ENCODE measurements at regions not wholly inside any gene's neighbourhood (a gene's known extent, or its start where the extent isn't known, plus 50 kb on each side); places are given as distances from the start of the nearest gene placed in this dataset.

DNA sequence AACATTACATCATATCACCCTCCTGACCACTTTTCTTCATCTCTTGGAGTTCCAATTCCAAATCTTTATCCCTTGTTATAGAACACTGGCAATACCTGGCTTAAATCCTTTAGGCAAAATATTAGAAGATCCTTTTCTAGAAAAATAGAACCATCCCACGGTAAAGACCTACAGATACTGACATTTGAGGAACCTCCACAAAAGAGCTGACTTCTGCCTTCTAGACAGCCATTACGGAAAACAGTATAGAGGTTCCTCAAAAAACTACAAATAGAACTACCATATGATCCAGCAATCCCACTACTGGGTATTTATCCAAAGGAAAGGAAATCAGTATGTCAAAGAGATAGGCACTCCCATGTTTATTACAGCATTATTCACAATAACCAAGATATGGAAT is 241.7 kb upstream of the AMIGO2 start:
- DNase-seq (ENCODE audit: low read depth) = no peak
- no peak overlapping the region for H3K4me3 ChIP-seq (ENCODE audit: low read depth, low read length)
- TF ChIP-seq, protein P1, sequence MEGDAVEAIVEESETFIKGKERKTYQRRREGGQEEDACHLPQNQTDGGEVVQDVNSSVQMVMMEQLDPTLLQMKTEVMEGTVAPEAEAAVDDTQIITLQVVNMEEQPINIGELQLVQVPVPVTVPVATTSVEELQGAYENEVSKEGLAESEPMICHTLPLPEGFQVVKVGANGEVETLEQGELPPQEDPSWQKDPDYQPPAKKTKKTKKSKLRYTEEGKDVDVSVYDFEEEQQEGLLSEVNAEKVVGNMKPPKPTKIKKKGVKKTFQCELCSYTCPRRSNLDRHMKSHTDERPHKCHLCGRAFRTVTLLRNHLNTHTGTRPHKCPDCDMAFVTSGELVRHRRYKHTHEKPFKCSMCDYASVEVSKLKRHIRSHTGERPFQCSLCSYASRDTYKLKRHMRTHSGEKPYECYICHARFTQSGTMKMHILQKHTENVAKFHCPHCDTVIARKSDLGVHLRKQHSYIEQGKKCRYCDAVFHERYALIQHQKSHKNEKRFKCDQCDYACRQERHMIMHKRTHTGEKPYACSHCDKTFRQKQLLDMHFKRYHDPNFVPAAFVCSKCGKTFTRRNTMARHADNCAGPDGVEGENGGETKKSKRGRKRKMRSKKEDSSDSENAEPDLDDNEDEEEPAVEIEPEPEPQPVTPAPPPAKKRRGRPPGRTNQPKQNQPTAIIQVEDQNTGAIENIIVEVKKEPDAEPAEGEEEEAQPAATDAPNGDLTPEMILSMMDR (IDR thresholded peaks at IDR 0.05; ENCODE audit: insufficient read depth, low read depth, low read length) = no peak

DNA sequence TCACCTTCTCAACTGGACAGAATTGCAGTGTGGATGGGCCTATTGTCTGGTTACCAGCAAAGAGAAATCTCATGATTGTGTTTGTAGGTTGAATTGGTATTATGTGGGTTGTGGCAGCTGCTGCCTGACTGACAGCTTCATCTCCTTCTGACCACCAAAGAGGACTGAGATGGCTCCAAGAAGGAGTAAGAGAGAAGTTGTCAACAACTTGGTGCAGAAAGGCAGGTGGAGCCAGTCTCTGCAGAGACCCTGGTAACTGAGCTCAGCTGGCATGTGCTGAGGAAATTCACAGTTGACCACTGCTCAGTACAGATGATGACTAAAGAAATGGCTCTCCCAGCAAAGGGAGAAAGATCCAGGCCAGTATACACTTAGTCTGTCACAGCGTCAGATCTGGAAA is 240.0 kb upstream of the AMIGO2 start:
- DNase-seq (ENCODE audit: low read depth) = no peak
- TF ChIP-seq, protein P1 (IDR thresholded peaks at IDR 0.05; ENCODE audit: insufficient read depth, low read depth, low read length) = no peak
- H3K4me3 ChIP-seq (ENCODE audit: low read depth, low read length) = no peak overlapping the region

DNA sequence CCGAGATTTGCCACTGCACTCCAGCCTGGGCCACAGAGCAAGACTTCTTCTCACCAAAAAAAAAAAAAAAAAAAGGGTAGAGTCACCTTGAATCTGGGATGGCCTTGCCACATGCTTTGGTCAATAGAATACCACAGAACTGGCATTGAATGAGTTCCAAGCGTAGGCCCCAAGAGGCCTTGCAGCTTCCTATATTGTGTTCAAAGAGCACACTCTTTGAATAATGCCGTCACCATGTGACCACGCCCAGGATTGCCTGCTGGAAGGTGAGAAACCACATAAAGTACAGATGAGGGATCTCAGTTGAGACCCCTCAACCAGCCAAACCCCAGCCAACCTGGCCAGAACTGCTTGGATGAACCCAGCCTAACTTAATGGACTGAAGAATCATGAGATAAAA is 239.2 kb upstream of the AMIGO2 start:
- no peak overlapping the region for H3K4me3 ChIP-seq (ENCODE audit: low read depth, low read length)
- no peak for DNase-seq (ENCODE audit: low read depth)
- TF ChIP-seq, protein P1 (IDR thresholded peaks at IDR 0.05; ENCODE audit: insufficient read depth, low read depth, low read length) = no peak

DNA sequence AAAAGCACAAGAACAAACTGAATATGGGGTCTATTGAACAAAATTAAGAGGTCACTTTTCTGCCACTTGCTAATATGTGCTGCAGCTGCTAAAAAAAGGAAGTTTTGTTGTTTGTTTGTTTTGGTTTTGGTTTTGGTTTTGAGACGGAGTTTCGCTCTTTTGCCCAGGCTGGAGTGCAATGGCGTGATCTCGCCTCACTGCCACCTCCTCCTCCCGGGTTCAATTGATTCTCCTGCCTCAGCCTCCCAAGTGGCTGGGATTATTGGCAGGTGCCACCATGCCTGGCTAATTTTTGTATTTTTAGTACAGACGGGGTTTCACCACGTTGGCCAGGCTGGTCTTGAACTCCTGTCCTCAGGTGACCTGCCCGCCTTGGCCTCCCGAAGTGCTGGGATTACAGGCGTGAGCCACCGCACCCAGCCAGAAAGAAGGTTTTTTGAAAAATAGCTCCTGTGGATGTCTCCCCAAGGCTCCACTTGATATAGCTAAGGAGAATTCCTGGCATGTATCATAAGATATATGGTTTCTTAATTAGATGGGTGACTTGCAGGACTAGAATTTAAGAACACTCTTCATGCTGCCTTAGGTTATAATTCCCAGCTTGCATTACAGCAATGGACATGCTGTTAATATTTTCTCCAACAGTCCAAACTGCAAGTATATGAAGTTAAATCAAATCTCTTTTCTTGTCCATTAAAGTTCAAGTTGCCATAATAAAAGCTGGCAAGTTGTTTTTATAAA is 237.6 kb upstream of the AMIGO2 start:
- TF ChIP-seq, protein P1 (IDR thresholded peaks at IDR 0.05; ENCODE audit: insufficient read depth, low read depth, low read length) = no peak
- no peak for DNase-seq (ENCODE audit: low read depth)
- H3K4me3 ChIP-seq (ENCODE audit: low read depth, low read length) = no peak overlapping the region

DNA sequence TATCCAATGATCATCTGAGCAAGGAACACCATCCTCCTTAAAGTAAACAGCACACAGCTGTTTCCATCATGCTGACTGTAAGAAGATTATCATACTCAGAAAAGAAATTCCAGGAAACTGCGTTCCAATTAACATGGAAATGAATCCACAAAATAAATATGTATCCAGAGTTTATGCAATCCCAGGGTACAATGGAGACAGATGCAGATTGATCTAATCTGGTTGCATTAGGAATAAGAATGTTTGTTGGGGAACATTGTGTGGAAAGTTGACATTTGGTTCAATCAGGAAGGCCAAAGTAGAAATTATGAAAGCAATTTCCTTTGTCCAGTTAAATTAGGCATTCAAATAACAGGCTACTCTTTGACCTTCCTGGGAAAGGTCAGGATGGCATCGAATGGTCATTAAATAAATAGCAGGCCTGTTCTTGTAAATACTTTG is 236.9 kb upstream of the AMIGO2 start:
- no peak overlapping the region for H3K4me3 ChIP-seq (ENCODE audit: low read depth, low read length)
- peak; percentile 50 for DNase-seq (ENCODE audit: low read depth)
- TF ChIP-seq, protein P1 (IDR thresholded peaks at IDR 0.05; ENCODE audit: insufficient read depth, low read depth, low read length) = no peak

DNA sequence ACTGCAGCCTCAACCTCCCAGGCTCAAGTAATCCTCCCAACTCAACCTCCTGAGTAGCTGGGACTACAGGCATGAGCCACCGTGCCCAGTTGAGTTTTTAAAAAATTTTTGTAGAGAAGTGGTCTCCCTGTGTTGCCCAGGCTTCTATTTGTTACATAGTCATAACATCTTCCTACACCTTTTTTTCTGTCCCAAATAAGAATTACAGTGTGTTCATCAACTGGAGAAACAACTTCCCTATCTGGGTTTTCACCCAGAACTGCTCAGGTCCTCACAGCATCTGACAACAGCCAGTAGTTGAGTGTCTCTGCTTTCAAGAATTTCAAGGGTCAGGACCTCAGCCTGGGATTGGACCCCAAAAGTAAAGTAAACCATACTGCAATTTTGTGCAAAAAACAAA is 235.2 kb upstream of the AMIGO2 start:
- no peak for DNase-seq (ENCODE audit: low read depth)
- TF ChIP-seq, protein P1 (IDR thresholded peaks at IDR 0.05; ENCODE audit: insufficient read depth, low read depth, low read length) = no peak
- H3K4me3 ChIP-seq (ENCODE audit: low read depth, low read length) = no peak overlapping the region

All from fibroblast of villous mesenchyme (primary cell).